Osteocyte (in vitro differentiated cells): ENCODE measurements at regions not wholly inside any gene's neighbourhood (a gene's known extent, or its start where the extent isn't known, plus 50 kb on each side); places are given as distances from the start of the nearest gene placed in this dataset.

Experiments
- DNase-seq: peaks from one replicate; pipeline ENCODE4 v3.0.0; 2021; ENCODE audit warnings: mixed read lengths; ENCODE audit not compliant: unreplicated experiment; ENCODE audit errors: extremely low spot score
- H3K27ac Mint-ChIP-seq: one replicate; pipeline ENCODE4 v1.8.0; 2021; ENCODE audit warnings: mild to moderate bottlenecking, mixed read lengths; ENCODE audit not compliant: unreplicated experiment
- H3K27me3 Mint-ChIP-seq: one replicate; pipeline ENCODE4 v1.8.0; 2021; ENCODE audit warnings: mixed read lengths; ENCODE audit not compliant: unreplicated experiment
- H3K36me3 Mint-ChIP-seq: one replicate; pipeline ENCODE4 v1.8.0; 2021; ENCODE audit warnings: mixed read lengths; ENCODE audit not compliant: unreplicated experiment
- H3K4me1 Mint-ChIP-seq: one replicate; pipeline ENCODE4 v1.8.0; 2021; ENCODE audit warnings: mixed read lengths; ENCODE audit not compliant: unreplicated experiment
- H3K4me3 Mint-ChIP-seq: one replicate; pipeline ENCODE4 v1.8.0; 2021; ENCODE audit warnings: mild to moderate bottlenecking, moderate library complexity, mixed read lengths; ENCODE audit not compliant: unreplicated experiment
- H3K9me3 Mint-ChIP-seq: one replicate; pipeline ENCODE4 v1.8.0; 2021; ENCODE audit warnings: mixed read lengths; ENCODE audit not compliant: unreplicated experiment
- CTCF ChIP-seq: fragments of 200-600 bp; sonication (generic); IDR thresholded peaks from 2 replicates; pipeline ENCODE4 v1.5.0; 2021; ENCODE audit warnings: antibody characterized with exemption, mild to moderate bottlenecking, moderate library complexity

- no peaks in the 10 kb centered on the region for H3K27me3 Mint-ChIP-seq
- TF ChIP-seq CTCF = no peak
- no peak overlapping the region for H3K27ac Mint-ChIP-seq
- no peak for DNase-seq
- H3K4me1 Mint-ChIP-seq = peaks cover 15% of the 10 kb centered on the region
- H3K9me3 Mint-ChIP-seq = no peaks in the 10 kb centered on the region
- H3K36me3 Mint-ChIP-seq = no peaks in the 10 kb centered on the region
- H3K4me3 Mint-ChIP-seq = no peak overlapping the region
Measured at GRCh38 chr5:58239731-58240130, 220.2 kb downstream of the PLK2 start.

- no peaks in the 10 kb centered on the region for H3K36me3 Mint-ChIP-seq
- DNase-seq = no peak
- no peaks in the 10 kb centered on the region for H3K27me3 Mint-ChIP-seq
- peaks cover 15% of the 10 kb centered on the region for H3K4me1 Mint-ChIP-seq
- no peak for TF ChIP-seq CTCF
- H3K9me3 Mint-ChIP-seq = no peaks in the 10 kb centered on the region
- H3K4me3 Mint-ChIP-seq = no peak overlapping the region
- no peak overlapping the region for H3K27ac Mint-ChIP-seq
Measured at GRCh38 chr5:58239045-58239444, 220.8 kb downstream of the PLK2 start.

GRCh38 chr5:58236498-58236897 is 223.4 kb downstream of the PLK2 start:
- no peaks in the 10 kb centered on the region for H3K9me3 Mint-ChIP-seq
- no peak for DNase-seq
- H3K36me3 Mint-ChIP-seq = no peaks in the 10 kb centered on the region
- no peak for TF ChIP-seq CTCF
- peaks cover 10% of the 10 kb centered on the region for H3K4me1 Mint-ChIP-seq
- no peaks in the 10 kb centered on the region for H3K27me3 Mint-ChIP-seq
- no peak overlapping the region for H3K4me3 Mint-ChIP-seq
- H3K27ac Mint-ChIP-seq = no peak overlapping the region

- Mint-ChIP-seq H3K27me3 (no peaks in the 10 kb centered on the region), H3K4me3 (no peak overlapping the region), H3K9me3 (no peaks in the 10 kb centered on the region), H3K27ac (no peak overlapping the region), H3K4me1 (peaks cover 3% of the 10 kb centered on the region), H3K36me3 (no peaks in the 10 kb centered on the region)
- DNase-seq = no peak
- TF ChIP-seq CTCF = no peak
Measured at GRCh38 chr5:58235299-58235698, 224.6 kb downstream of the PLK2 start.

- no peak for DNase-seq
- Mint-ChIP-seq H3K9me3 (no peaks in the 10 kb centered on the region), H3K27ac (no peak overlapping the region), H3K4me1 (no peaks in the 10 kb centered on the region), H3K4me3 (no peak overlapping the region), H3K27me3 (no peaks in the 10 kb centered on the region), H3K36me3 (no peaks in the 10 kb centered on the region)
- TF ChIP-seq CTCF = no peak
Measured at GRCh38 chr5:58232130-58232529, 227.8 kb downstream of the PLK2 start.
